Prostate gland (tissue), 2 donors: ENCODE measurements at regions not wholly inside any gene's neighbourhood (a gene's known extent, or its start where the extent isn't known, plus 50 kb on each side); places are given as distances from the start of the nearest gene placed in this dataset.

Experiments used
- POLR2A ChIP-seq: fragments of 450-650 bp; IDR thresholded peaks from one replicate; pipeline ENCODE4 v1.6.1; 2016; ENCODE audit warnings: antibody characterized with exemption, mild to moderate bottlenecking
- POLR2AphosphoS5 ChIP-seq: sonication (generic); formaldehyde crosslinking; IDR thresholded peaks from one replicate; pipeline ENCODE4 v1.6.1; 2017; ENCODE audit warnings: antibody characterized with exemption
- TF ChIP-seq, protein P1 (sequence below), 4 experiments: fragments of 200-600 bp in 2 of 4; fragments of 450-650 bp in 2 of 4; sonication (generic) in 2 of 4; IDR thresholded peaks; 1 replicate in 3 of 4; 2 replicates in 1 of 4; pipeline ENCODE4 v1.5.1; 2016 to 2019; ENCODE audit warnings: antibody characterized with exemption in 4 of 4, mild to moderate bottlenecking in 2 of 4, moderate library complexity in 2 of 4

DNA sequence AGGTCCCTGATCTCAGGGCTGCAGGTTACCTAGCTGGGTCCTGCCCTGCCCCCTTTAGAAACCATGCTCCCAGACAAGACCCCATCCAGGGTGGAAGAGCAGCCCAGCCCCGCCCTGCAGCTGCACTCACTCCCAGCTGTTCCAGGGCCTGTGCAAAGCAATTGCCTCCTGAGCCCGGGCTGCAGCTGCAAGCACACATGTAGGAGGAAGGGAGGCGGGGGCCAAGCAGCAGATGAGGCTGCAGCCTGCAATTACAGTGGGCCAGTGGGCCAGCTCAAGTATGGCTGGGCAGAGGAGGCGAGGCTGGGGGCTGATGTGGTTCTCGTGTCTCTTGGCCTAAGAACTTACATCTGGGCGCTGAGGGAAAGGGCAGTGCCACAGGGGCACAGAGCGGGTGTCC, 65.4 kb upstream of the TUBA3E start:
- TF ChIP-seq, protein P1, sequence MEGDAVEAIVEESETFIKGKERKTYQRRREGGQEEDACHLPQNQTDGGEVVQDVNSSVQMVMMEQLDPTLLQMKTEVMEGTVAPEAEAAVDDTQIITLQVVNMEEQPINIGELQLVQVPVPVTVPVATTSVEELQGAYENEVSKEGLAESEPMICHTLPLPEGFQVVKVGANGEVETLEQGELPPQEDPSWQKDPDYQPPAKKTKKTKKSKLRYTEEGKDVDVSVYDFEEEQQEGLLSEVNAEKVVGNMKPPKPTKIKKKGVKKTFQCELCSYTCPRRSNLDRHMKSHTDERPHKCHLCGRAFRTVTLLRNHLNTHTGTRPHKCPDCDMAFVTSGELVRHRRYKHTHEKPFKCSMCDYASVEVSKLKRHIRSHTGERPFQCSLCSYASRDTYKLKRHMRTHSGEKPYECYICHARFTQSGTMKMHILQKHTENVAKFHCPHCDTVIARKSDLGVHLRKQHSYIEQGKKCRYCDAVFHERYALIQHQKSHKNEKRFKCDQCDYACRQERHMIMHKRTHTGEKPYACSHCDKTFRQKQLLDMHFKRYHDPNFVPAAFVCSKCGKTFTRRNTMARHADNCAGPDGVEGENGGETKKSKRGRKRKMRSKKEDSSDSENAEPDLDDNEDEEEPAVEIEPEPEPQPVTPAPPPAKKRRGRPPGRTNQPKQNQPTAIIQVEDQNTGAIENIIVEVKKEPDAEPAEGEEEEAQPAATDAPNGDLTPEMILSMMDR (IDR thresholded peaks at IDR 0.05), result no peak
- TF ChIP-seq POLR2A (no peak), POLR2AphosphoS5 (no peak)
